ENCODE measurements at regions not wholly inside any gene's neighbourhood (a gene's known extent, or its start where the extent isn't known, plus 50 kb on each side); places are given as distances from the start of the nearest gene placed in this dataset.
"Not testable (repeated sequence)": the region's sequence is repeated elsewhere in the genome, so short reads cannot be mapped to it uniquely, and the experiment has no call there.

- Histone ChIP-seq H3K23ac (ENCODE audit: low read length) (no peak overlapping the region), H2BK12ac (ENCODE audit: low read length) (no peak overlapping the region), H3K4me2 (ENCODE audit: low read length) (no peak overlapping the region), H3K4ac (ENCODE audit: low read depth, low read length) (no peak overlapping the region), H3K18ac (ENCODE audit: low read length) (no peak overlapping the region), H4K91ac (ENCODE audit: low read depth, low read length) (no peak overlapping the region), H3K4me3 (ENCODE audit: low read depth, low read length) (no peak overlapping the region), H4K12ac (ENCODE audit: low read depth, low read length) (no peak overlapping the region), H2AK5ac (ENCODE audit: low read length) (no peak overlapping the region), H2BK5ac (ENCODE audit: low read depth, low read length, poor library complexity) (no peak overlapping the region), H2BK120ac (ENCODE audit: insufficient read depth, low read length, poor library complexity) (no peak overlapping the region), H3K27me3 (ENCODE audit: insufficient read depth, low read length) (no peaks in the 10 kb centered on the region), H3K27ac (ENCODE audit: low read depth, low read length) (no peak overlapping the region), H3K36me3 (ENCODE audit: control insufficient read depth in 1 of 2, insufficient read depth in 2 of 2, low read length in 2 of 2) (no peaks in the 10 kb centered on the region), H3K79me2 (ENCODE audit: control insufficient read depth, insufficient read depth, low read length, poor library complexity) (peaks cover 5% of the 10 kb centered on the region), H3K9me3 (ENCODE audit: insufficient read depth, low read depth, low read length) (peaks cover 9% of the 10 kb centered on the region), H3K4me1 (ENCODE audit: control insufficient read depth in 1 of 2, insufficient read depth in 2 of 2, low read length in 2 of 2) (peaks cover 6 to 12% of the 10 kb centered on the region in 2 experiments), H3K9ac (ENCODE audit: low read length) (no peak overlapping the region), H2AFZ (ENCODE audit: insufficient read depth, low read length, poor library complexity) (no peak overlapping the region), H3K14ac (ENCODE audit: low read length) (no peak overlapping the region), H3K79me1 (ENCODE audit: low read length) (peaks cover 17% of the 10 kb centered on the region), H4K8ac (ENCODE audit: low read depth, low read length) (no peak overlapping the region)
- DNase-seq = peak in 1 of 2 donors; percentile 50
Measured at GRCh38 chrX:30144221-30144620, 71.1 kb upstream of the MAGEB2 start.

GRCh38 chrX:30144971-30145731 is 70.2 kb upstream of the MAGEB2 start:
- Histone ChIP-seq H2BK5ac (ENCODE audit: low read depth, low read length, poor library complexity) (peak overlapping the region; percentile 78), H3K79me1 (ENCODE audit: low read length) (peaks cover 20% of the 10 kb centered on the region), H4K8ac (ENCODE audit: low read depth, low read length) (no peak overlapping the region), H3K27me3 (ENCODE audit: insufficient read depth, low read length) (no peaks in the 10 kb centered on the region), H3K4me2 (ENCODE audit: low read length) (no peak overlapping the region), H3K79me2 (ENCODE audit: control insufficient read depth, insufficient read depth, low read length, poor library complexity) (peaks cover 5% of the 10 kb centered on the region), H3K4ac (ENCODE audit: low read depth, low read length) (no peak overlapping the region), H3K4me1 (ENCODE audit: control insufficient read depth in 1 of 2, insufficient read depth in 2 of 2, low read length in 2 of 2) (peaks cover 6 to 15% of the 10 kb centered on the region in 2 experiments), H3K36me3 (ENCODE audit: control insufficient read depth in 1 of 2, insufficient read depth in 2 of 2, low read length in 2 of 2) (no peaks in the 10 kb centered on the region), H4K12ac (ENCODE audit: low read depth, low read length) (no peak overlapping the region), H3K4me3 (ENCODE audit: low read depth, low read length) (no peak overlapping the region), H4K91ac (ENCODE audit: low read depth, low read length) (peak overlapping the region; percentile 28), H2AK5ac (ENCODE audit: low read length) (no peak overlapping the region), H3K27ac (ENCODE audit: low read depth, low read length) (peak overlapping the region; percentile 74), H3K9me3 (ENCODE audit: insufficient read depth, low read depth, low read length) (peaks cover 10% of the 10 kb centered on the region), H3K9ac (ENCODE audit: low read length) (no peak overlapping the region), H3K14ac (ENCODE audit: low read length) (no peak overlapping the region), H2BK120ac (ENCODE audit: insufficient read depth, low read length, poor library complexity) (peak overlapping the region; percentile 24), H3K18ac (ENCODE audit: low read length) (no peak overlapping the region), H2AFZ (ENCODE audit: insufficient read depth, low read length, poor library complexity) (no peak overlapping the region), H3K23ac (ENCODE audit: low read length) (no peak overlapping the region), H2BK12ac (ENCODE audit: low read length) (no peak overlapping the region)
- no CpG with 5 or more reads among the region's 6 CpGs for WGBS (ENCODE audit: extremely low coverage, insufficient coverage, insufficient read length)
- no peak for DNase-seq

DNA sequence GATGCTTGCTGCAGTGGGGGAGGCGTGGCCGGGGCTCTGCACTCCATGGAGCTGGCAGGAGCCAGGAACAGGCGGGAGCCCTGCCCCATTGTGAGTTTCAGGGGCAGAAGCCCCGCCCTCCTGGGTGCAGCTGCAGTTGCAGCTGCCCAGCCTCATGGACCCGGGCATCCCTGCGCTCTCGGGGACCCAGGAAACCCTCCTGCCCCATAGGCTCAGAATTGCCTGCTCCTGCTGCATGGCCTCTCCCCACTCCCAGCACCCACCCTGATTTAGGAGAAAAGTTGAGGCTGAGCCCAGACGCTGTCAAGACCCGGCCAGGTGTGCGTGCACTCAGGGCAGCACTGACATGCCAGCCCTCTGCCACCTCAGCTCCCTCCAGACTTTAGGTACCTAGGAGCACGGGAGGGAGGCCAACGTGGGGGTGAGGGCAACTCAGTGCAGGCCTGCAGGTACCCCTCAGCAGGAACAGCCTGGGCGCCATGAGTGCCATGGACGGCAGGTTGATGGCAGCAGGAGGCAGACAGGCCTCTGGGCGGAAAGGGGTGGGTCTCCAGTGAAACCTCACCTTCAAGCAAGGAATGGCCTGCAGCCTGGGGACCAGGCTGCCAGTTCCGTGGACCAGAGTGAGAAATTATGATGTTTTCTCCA is 67.2 kb upstream of the MAGEB2 start:
- H3K9me3 ChIP-seq (ENCODE audit: insufficient read depth, low read depth, low read length) = peaks cover 13% of the 10 kb centered on the region

DNA sequence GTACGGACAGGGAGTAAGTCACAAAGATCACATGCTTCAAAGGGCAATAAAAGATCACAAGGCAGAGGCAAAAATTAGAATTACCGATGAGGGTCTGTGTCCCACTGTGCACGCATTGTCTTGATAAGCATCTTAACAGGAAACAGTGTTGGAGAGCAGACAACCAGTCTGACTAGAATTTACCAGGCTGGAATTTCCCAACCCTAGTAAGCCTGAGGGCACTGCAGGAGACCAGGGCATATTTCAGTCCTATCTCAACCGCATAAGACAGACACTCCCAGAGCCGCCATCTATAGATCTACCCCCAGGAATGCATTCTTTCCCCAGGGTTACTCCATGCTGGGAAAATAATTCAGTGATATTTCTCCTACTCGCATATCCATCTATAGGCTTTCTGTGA is 66.2 kb upstream of the MAGEB2 start:
- Histone ChIP-seq H3K9me3 (ENCODE audit: insufficient read depth, low read depth, low read length) (peaks cover 13% of the 10 kb centered on the region), H3K79me2 (ENCODE audit: control insufficient read depth, insufficient read depth, low read length, poor library complexity) (peaks cover 10% of the 10 kb centered on the region), H3K27ac (ENCODE audit: low read depth, low read length) (peak overlapping the region; percentile 71), H4K91ac (ENCODE audit: low read depth, low read length) (peak overlapping the region; percentile 96), H3K4me1 (ENCODE audit: control insufficient read depth in 1 of 2, insufficient read depth in 2 of 2, low read length in 2 of 2) (peaks cover 11 to 21% of the 10 kb centered on the region in 2 experiments), H2BK5ac (ENCODE audit: low read depth, low read length, poor library complexity) (peak overlapping the region; percentile 90), H3K79me1 (ENCODE audit: low read length) (peaks cover 31% of the 10 kb centered on the region)
- not testable (repeated sequence) for H3K4me2 ChIP-seq (ENCODE audit: low read length); H2BK12ac ChIP-seq (ENCODE audit: low read length); H4K12ac ChIP-seq (ENCODE audit: low read depth, low read length); H2BK120ac ChIP-seq (ENCODE audit: insufficient read depth, low read length, poor library complexity); H3K9ac ChIP-seq (ENCODE audit: low read length); H4K8ac ChIP-seq (ENCODE audit: low read depth, low read length); H3K23ac ChIP-seq (ENCODE audit: low read length); H3K4ac ChIP-seq (ENCODE audit: low read depth, low read length); H3K14ac ChIP-seq (ENCODE audit: low read length); H3K4me3 ChIP-seq (ENCODE audit: low read depth, low read length); H3K18ac ChIP-seq (ENCODE audit: low read length); H2AFZ ChIP-seq (ENCODE audit: insufficient read depth, low read length, poor library complexity); H2AK5ac ChIP-seq (ENCODE audit: low read length); H3K27me3 ChIP-seq (ENCODE audit: insufficient read depth, low read length); H3K36me3 ChIP-seq (ENCODE audit: control insufficient read depth in 1 of 2, insufficient read depth in 2 of 2, low read length in 2 of 2)
- no CpG with 5 or more reads among the region's 6 CpGs for WGBS (ENCODE audit: extremely low coverage, insufficient coverage, insufficient read length)
- peak; percentile 68 to 80 for DNase-seq

More for the DNA sequence above, 67.2 kb upstream of the MAGEB2 start:
- Histone ChIP-seq H3K79me1 (ENCODE audit: low read length) (peaks cover 29% of the 10 kb centered on the region), H2AFZ (ENCODE audit: insufficient read depth, low read length, poor library complexity) (no peak overlapping the region), H2AK5ac (ENCODE audit: low read length) (peak overlapping the region; percentile 94), H3K4me2 (ENCODE audit: low read length) (no peak overlapping the region), H3K18ac (ENCODE audit: low read length) (peak overlapping the region; percentile 25), H3K27me3 (ENCODE audit: insufficient read depth, low read length) (no peaks in the 10 kb centered on the region), H3K23ac (ENCODE audit: low read length) (no peak overlapping the region), H2BK12ac (ENCODE audit: low read length) (peak overlapping the region; percentile 55), H4K12ac (ENCODE audit: low read depth, low read length) (no peak overlapping the region), H2BK120ac (ENCODE audit: insufficient read depth, low read length, poor library complexity) (peak overlapping the region; percentile 94), H4K91ac (ENCODE audit: low read depth, low read length) (peak overlapping the region; percentile 96), H4K8ac (ENCODE audit: low read depth, low read length) (peak overlapping the region; percentile 42), H3K4me3 (ENCODE audit: low read depth, low read length) (no peak overlapping the region), H3K79me2 (ENCODE audit: control insufficient read depth, insufficient read depth, low read length, poor library complexity) (peaks cover 8% of the 10 kb centered on the region), H3K14ac (ENCODE audit: low read length) (peak overlapping the region; percentile 70), H3K36me3 (ENCODE audit: control insufficient read depth in 1 of 2, insufficient read depth in 2 of 2, low read length in 2 of 2) (peaks cover 0 to 3% of the 10 kb centered on the region in 2 experiments), H3K27ac (ENCODE audit: low read depth, low read length) (peak overlapping the region; percentile 71), H3K9ac (ENCODE audit: low read length) (no peak overlapping the region), H2BK5ac (ENCODE audit: low read depth, low read length, poor library complexity) (peak overlapping the region; percentile 90), H3K4ac (ENCODE audit: low read depth, low read length) (peak overlapping the region; percentile 70), H3K4me1 (ENCODE audit: control insufficient read depth in 1 of 2, insufficient read depth in 2 of 2, low read length in 2 of 2) (peaks cover 8 to 19% of the 10 kb centered on the region in 2 experiments)
- no CpG with 5 or more reads among the region's 16 CpGs for WGBS (ENCODE audit: extremely low coverage, insufficient coverage, insufficient read length)
- no peak for DNase-seq

Measured in trophoblast cell (in vitro differentiated cells and primary cell).